Ascending aorta (tissue), 2 donors: ENCODE measurements at regions not wholly inside any gene's neighbourhood (a gene's known extent, or its start where the extent isn't known, plus 50 kb on each side); places are given as distances from the start of the nearest gene placed in this dataset.

Source experiments
- DNase-seq, 2 donors: peaks; one replicate each; pipeline ENCODE4 v3.0.0-alpha.2; 2019; ENCODE audit warnings: low spot score in 2 of 2
- H3K27ac ChIP-seq, 2 donors: fragments of 200-600 bp; sonication (generic); one replicate each; pipeline ENCODE4 v1.5.1; 2016 to 2017; ENCODE audit warnings: mild to moderate bottlenecking in 1 of 2
- H3K27me3 ChIP-seq: fragments of 200-600 bp; sonication (generic); one replicate; pipeline ENCODE4 v1.5.1; 2017
- H3K36me3 ChIP-seq, 2 donors: fragments of 200-600 bp; sonication (generic); one replicate each; pipeline ENCODE4 v1.5.1; 2016
- H3K4me1 ChIP-seq, 2 donors: fragments of 200-600 bp; sonication (generic); one replicate each; pipeline ENCODE4 v1.5.1; 2016 to 2017; ENCODE audit warnings: mild to moderate bottlenecking in 1 of 2
- H3K4me3 ChIP-seq, 2 donors: fragments of 200-600 bp; sonication (generic); one replicate each; pipeline ENCODE4 v1.5.1; 2016 to 2017; ENCODE audit warnings: mild to moderate bottlenecking in 1 of 2
- H3K9me3 ChIP-seq, 2 donors: fragments of 200-600 bp; sonication (generic); one replicate each; pipeline ENCODE4 v1.5.1; 2016
- CTCF ChIP-seq, 3 experiments: fragments of 200-600 bp in 2 of 3; fragments of 450-650 bp in 1 of 3; sonication (generic) in 2 of 3; IDR thresholded peaks; one replicate each; pipeline ENCODE4 v1.5.1; 2016 to 2019; ENCODE audit warnings: antibody characterized with exemption in 3 of 3, mild to moderate bottlenecking in 1 of 3, moderate library complexity in 1 of 3
- intact Hi-C: fragments of 100-400 bp; cut with DNase I; formaldehyde crosslinking; loops from one replicate; pipeline ENCODE4 v1.15.1; 2023

GRCh38 chr1:238985312-238985711 lies 401.1 kb upstream of the CHRM3 start:
- Histone ChIP-seq H3K4me3 (no peak overlapping the region), H3K4me1 (no peaks in the 10 kb centered on the region), H3K9me3 (no peaks in the 10 kb centered on the region), H3K27me3 (no peaks in the 10 kb centered on the region), H3K36me3 (no peaks in the 10 kb centered on the region), H3K27ac (no peak overlapping the region)
- intact Hi-C loops: no loop called here
- DNase-seq: no peak
- no peak for TF ChIP-seq CTCF (IDR thresholded peaks at IDR 0.05)

- no peak for DNase-seq
- TF ChIP-seq CTCF (IDR thresholded peaks at IDR 0.05): no peak
- Histone ChIP-seq H3K27ac (no peak overlapping the region), H3K4me3 (no peak overlapping the region), H3K4me1 (no peaks in the 10 kb centered on the region), H3K9me3 (no peaks in the 10 kb centered on the region), H3K27me3 (no peaks in the 10 kb centered on the region), H3K36me3 (no peaks in the 10 kb centered on the region)
- intact Hi-C loops: no loop called here
Observed at GRCh38 chr1:238982736-238983135, 403.6 kb upstream of the CHRM3 start.

- TF ChIP-seq CTCF (IDR thresholded peaks at IDR 0.05): no peak
- no peak overlapping the region for H3K4me3 ChIP-seq
- H3K9me3 ChIP-seq: no peaks in the 10 kb centered on the region
- H3K4me1 ChIP-seq: no peaks in the 10 kb centered on the region
- H3K27me3 ChIP-seq: no peaks in the 10 kb centered on the region
- intact Hi-C loops: no loop called here
- H3K27ac ChIP-seq: no peak overlapping the region
- H3K36me3 ChIP-seq: no peaks in the 10 kb centered on the region
- no peak for DNase-seq
Observed at GRCh38 chr1:238981317-238981933, 404.9 kb upstream of the CHRM3 start.

GRCh38 chr1:238980053-238980452 lies 406.3 kb upstream of the CHRM3 start:
- Histone ChIP-seq H3K27ac (no peak overlapping the region), H3K27me3 (no peaks in the 10 kb centered on the region), H3K4me3 (no peak overlapping the region), H3K4me1 (no peaks in the 10 kb centered on the region), H3K9me3 (no peaks in the 10 kb centered on the region), H3K36me3 (no peaks in the 10 kb centered on the region)
- intact Hi-C loops: no loop called here
- TF ChIP-seq CTCF (IDR thresholded peaks at IDR 0.05): no peak
- no peak for DNase-seq

- no peaks in the 10 kb centered on the region for H3K4me1 ChIP-seq
- no peak for DNase-seq
- no peak for TF ChIP-seq CTCF (IDR thresholded peaks at IDR 0.05)
- intact Hi-C loops: no loop called here
- no peaks in the 10 kb centered on the region for H3K27me3 ChIP-seq
- H3K4me3 ChIP-seq: no peak overlapping the region
- no peak overlapping the region for H3K27ac ChIP-seq
- H3K36me3 ChIP-seq: no peaks in the 10 kb centered on the region
- no peaks in the 10 kb centered on the region for H3K9me3 ChIP-seq
Observed at GRCh38 chr1:238964631-238965030, 421.7 kb upstream of the CHRM3 start.

GRCh38 chr1:238962941-238963340 lies 423.4 kb upstream of the CHRM3 start:
- Histone ChIP-seq H3K27me3 (no peaks in the 10 kb centered on the region), H3K4me1 (no peaks in the 10 kb centered on the region), H3K27ac (no peak overlapping the region), H3K4me3 (no peak overlapping the region), H3K36me3 (no peaks in the 10 kb centered on the region), H3K9me3 (no peaks in the 10 kb centered on the region)
- no peak for DNase-seq
- TF ChIP-seq CTCF (IDR thresholded peaks at IDR 0.05): no peak
- intact Hi-C loops: no loop called here
